CD4-positive, alpha-beta T cell (primary cell): ENCODE measurements at regions not wholly inside any gene's neighbourhood (a gene's known extent, or its start where the extent isn't known, plus 50 kb on each side); places are given as distances from the start of the nearest gene placed in this dataset.

ENCODE experiments used
- ATAC-seq: fragments of 200-7000 bp; cut with Tn5 transposase; one replicate; pipeline ENCODE4 v1.10.0; 2022; ENCODE audit warnings: mild to moderate bottlenecking; ENCODE audit not compliant: poor library complexity
- CTCF ChIA-PET: fragments of 350-600 bp; sonication (Branson Sonifier 250); formaldehyde crosslinking; loops from one replicate; lab custom pipeline; 2021; ENCODE audit warnings: antibody characterized with exemption, inconsistent platforms; lab: Charles Lee
- POLR2A ChIA-PET: fragments of 350-600 bp; sonication (Branson Sonifier 250); formaldehyde crosslinking; loops from one replicate; lab custom pipeline; 2021; ENCODE audit warnings: antibody characterized with exemption, inconsistent platforms; lab: Charles Lee
- DNase-seq, 14 experiments: peaks; one replicate each; pipeline ENCODE4 v3.0.0-alpha.2; 2013 to 2020; ENCODE audit warnings: mixed read lengths in 2 of 14
- H3K27ac ChIP-seq, 2 donors: one replicate each; pipeline versions ENCODE4 v1.5.1 to v1.7.0; 2013; ENCODE audit warnings: low read length in 2 of 2, low read depth in 1 of 2, mild to moderate bottlenecking in 1 of 2
- H3K27me3 ChIP-seq, 2 experiments: 1 replicate in 1 of 2; 2 replicates in 1 of 2; pipeline versions ENCODE4 v1.6.1 to v1.7.0; 2013; ENCODE audit warnings: low read length in 2 of 2, control low read depth in 1 of 2, mild to moderate bottlenecking in 1 of 2, moderate library complexity in 1 of 2; ENCODE audit not compliant: insufficient read depth in 2 of 2, control insufficient read depth in 1 of 2
- H3K36me3 ChIP-seq: one replicate; pipeline ENCODE4 v1.6.1; 2013; ENCODE audit warnings: low read length, control low read depth; ENCODE audit not compliant: insufficient read depth
- H3K4me1 ChIP-seq: one replicate; pipeline ENCODE4 v1.6.1; 2013; ENCODE audit warnings: low read length, control low read depth; ENCODE audit not compliant: insufficient read depth
- H3K4me3 ChIP-seq: one replicate; pipeline ENCODE4 v1.5.1; 2013; ENCODE audit warnings: mild to moderate bottlenecking, low read length, moderate library complexity
- H3K9me3 ChIP-seq, 2 experiments: 1 replicate in 1 of 2; 2 replicates in 1 of 2; pipeline versions ENCODE4 v1.6.1 to v1.7.0; 2013; ENCODE audit warnings: low read length in 2 of 2, mild to moderate bottlenecking in 2 of 2, control low read depth in 1 of 2, moderate library complexity in 1 of 2; ENCODE audit not compliant: control insufficient read depth in 1 of 2, insufficient read depth in 1 of 2
- H3K27ac Mint-ChIP-seq: one replicate; pipeline ENCODE4 v1.8.0; 2020; ENCODE audit warnings: mixed read lengths
- H3K27me3 Mint-ChIP-seq: one replicate; pipeline ENCODE4 v1.8.0; 2021; ENCODE audit warnings: mixed read lengths
- H3K36me3 Mint-ChIP-seq: one replicate; pipeline ENCODE4 v1.8.0; 2021; ENCODE audit warnings: low read depth, mixed read lengths
- H3K4me1 Mint-ChIP-seq: one replicate; pipeline ENCODE4 v1.8.0; 2021; ENCODE audit warnings: low read depth, mixed read lengths
- H3K4me3 Mint-ChIP-seq: one replicate; pipeline ENCODE4 v1.8.0; 2020; ENCODE audit warnings: mild to moderate bottlenecking, mixed read lengths
- H3K9me3 Mint-ChIP-seq: one replicate; pipeline ENCODE4 v1.8.0; 2020; ENCODE audit warnings: mixed read lengths
- CTCF ChIP-seq: fragments of 200-600 bp; IDR thresholded peaks from one replicate; pipeline ENCODE4 v1.8.0; 2022; ENCODE audit warnings: antibody characterized with exemption, mild to moderate bottlenecking
- intact Hi-C, 2 experiments: fragments of 100-400 bp; cut with DNase I in 1 of 2; cut with micrococcal nuclease in 1 of 2; formaldehyde crosslinking; loops; one replicate each; pipeline versions ENCODE4 v1.15.1 to v1.9.0; 2023 to 2025; cut with DNase I, micrococcal nuclease

- TF ChIP-seq CTCF = no peak
- no peaks in the 10 kb centered on the region for H3K27me3 ChIP-seq
- Mint-ChIP-seq H3K27me3 (no peaks in the 10 kb centered on the region), H3K27ac (no peak overlapping the region), H3K4me3 (no peak overlapping the region), H3K36me3 (no peaks in the 10 kb centered on the region), H3K4me1 (peaks cover 13% of the 10 kb centered on the region), H3K9me3 (no peaks in the 10 kb centered on the region)
- H3K4me1 ChIP-seq = no peaks in the 10 kb centered on the region
- POLR2A ChIA-PET = no interaction called here
- no peaks in the 10 kb centered on the region for H3K36me3 ChIP-seq
- no peaks in the 10 kb centered on the region for H3K9me3 ChIP-seq
- DNase-seq (no peak), ATAC-seq (no peak)
- no peak overlapping the region for H3K4me3 ChIP-seq
- H3K27ac ChIP-seq = no peak overlapping the region
- CTCF ChIA-PET = no interaction called here
- intact Hi-C loops = no loop called here
These were observed 187.5 kb downstream of the AHR start for GRCh38 chr7:17485904-17486303.

GRCh38 chr7:17486835-17487234, 188.4 kb downstream of the AHR start:
- H3K9me3 ChIP-seq = no peaks in the 10 kb centered on the region
- CTCF ChIA-PET = no interaction called here
- no peaks in the 10 kb centered on the region for H3K27me3 ChIP-seq
- Mint-ChIP-seq H3K27me3 (no peaks in the 10 kb centered on the region), H3K9me3 (no peaks in the 10 kb centered on the region), H3K36me3 (no peaks in the 10 kb centered on the region), H3K27ac (no peak overlapping the region), H3K4me3 (no peak overlapping the region), H3K4me1 (peaks cover 17% of the 10 kb centered on the region)
- no peak for ATAC-seq
- DNase-seq = no peak
- H3K4me1 ChIP-seq = no peaks in the 10 kb centered on the region
- TF ChIP-seq CTCF = no peak
- H3K36me3 ChIP-seq = no peaks in the 10 kb centered on the region
- H3K4me3 ChIP-seq = no peak overlapping the region
- POLR2A ChIA-PET = no interaction called here
- intact Hi-C loops = no loop called here
- H3K27ac ChIP-seq = no peak overlapping the region

DNA sequence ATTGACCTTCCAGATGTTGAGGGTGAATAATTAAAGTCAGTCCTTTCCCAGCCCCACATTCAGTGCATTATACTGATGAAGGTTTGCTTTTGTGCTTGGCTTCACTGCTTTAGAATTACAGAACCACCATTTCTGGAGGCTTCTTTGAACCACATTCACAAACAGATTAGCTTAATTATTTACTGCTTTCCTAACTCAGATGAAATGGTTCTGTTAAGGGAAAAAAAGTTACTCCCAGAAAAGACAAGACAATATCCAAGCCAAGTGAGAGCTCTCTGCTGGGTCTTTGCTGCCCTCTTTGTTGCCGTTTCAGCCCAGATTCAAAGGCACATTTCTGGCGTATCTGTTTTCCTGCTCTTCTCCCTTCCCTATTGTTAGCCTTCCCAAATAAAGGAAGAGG, 188.9 kb downstream of the AHR start:
- H3K4me3 ChIP-seq = no peak overlapping the region
- H3K36me3 ChIP-seq = no peaks in the 10 kb centered on the region
- DNase-seq (no peak), ATAC-seq (no peak)
- no peaks in the 10 kb centered on the region for H3K27me3 ChIP-seq
- no peak for TF ChIP-seq CTCF
- no peaks in the 10 kb centered on the region for H3K9me3 Mint-ChIP-seq
- no peak overlapping the region for H3K27ac Mint-ChIP-seq
- no peaks in the 10 kb centered on the region for H3K27me3 Mint-ChIP-seq
- POLR2A ChIA-PET = no interaction called here
- intact Hi-C loops = no loop called here
- CTCF ChIA-PET = no interaction called here
- no peaks in the 10 kb centered on the region for H3K9me3 ChIP-seq
- peaks cover 17% of the 10 kb centered on the region for H3K4me1 Mint-ChIP-seq
- no peak overlapping the region for H3K4me3 Mint-ChIP-seq
- no peaks in the 10 kb centered on the region for H3K4me1 ChIP-seq
- H3K36me3 Mint-ChIP-seq = no peaks in the 10 kb centered on the region
- no peak overlapping the region for H3K27ac ChIP-seq
